NK-92 treated with Interleukin-12 subunit alpha and Interleukin-12 subunit beta, amount 100 ng/mL, for 24 hours (cell line): ENCODE measurements at regions not wholly inside any gene's neighbourhood (a gene's known extent, or its start where the extent isn't known, plus 50 kb on each side); places are given as distances from the start of the nearest gene placed in this dataset.

Experiments
- DNase-seq: peaks from one replicate; lab custom pipeline; 2025; lab: John Stamatoyannopoulos, UW

- no peak for DNase-seq
Measured at GRCh38 chr5:90191352-90192045, 218.1 kb downstream of the CETN3 start.

GRCh38 chr5:90185897-90186468 is 223.6 kb downstream of the CETN3 start:
- DNase-seq: no peak

GRCh38 chr5:90184764-90185163 is 224.8 kb downstream of the CETN3 start:
- DNase-seq: no peak

- DNase-seq: no peak
Measured at GRCh38 chr5:90182726-90183125, 226.8 kb downstream of the CETN3 start.

GRCh38 chr5:90174236-90174635 is 235.3 kb downstream of the CETN3 start:
- DNase-seq: no peak

GRCh38 chr5:90173299-90174030 is 236.1 kb downstream of the CETN3 start:
- no peak for DNase-seq

- DNase-seq: no peak
Measured at GRCh38 chr5:90171466-90171865, 238.1 kb downstream of the CETN3 start.

- no peak for DNase-seq
Measured at GRCh38 chr5:90170261-90170660, 239.3 kb downstream of the CETN3 start.

GRCh38 chr5:90169078-90169477 is 240.5 kb downstream of the CETN3 start:
- DNase-seq: no peak

- no peak for DNase-seq
Measured at GRCh38 chr5:90168399-90168798, 241.2 kb downstream of the CETN3 start.

GRCh38 chr5:90166816-90167215 is 242.7 kb downstream of the CETN3 start:
- no peak for DNase-seq

- DNase-seq: no peak
Measured at GRCh38 chr5:90162324-90162723, 247.2 kb downstream of the CETN3 start.

GRCh38 chr5:90161414-90161813 is 248.1 kb downstream of the CETN3 start:
- no peak for DNase-seq

GRCh38 chr5:90158131-90158530 is 251.4 kb downstream of the CETN3 start:
- DNase-seq: no peak

- DNase-seq: no peak
Measured at GRCh38 chr5:90153031-90153430, 256.5 kb downstream of the CETN3 start.

- DNase-seq: no peak
Measured at GRCh38 chr5:90144625-90145327, 264.8 kb downstream of the CETN3 start.

GRCh38 chr5:90142541-90142940 is 267.0 kb downstream of the CETN3 start:
- DNase-seq: no peak

- no peak for DNase-seq
Measured at GRCh38 chr5:90141984-90142383, 267.6 kb downstream of the CETN3 start.

- DNase-seq: no peak
Measured at GRCh38 chr5:90136952-90137528, 272.5 kb downstream of the CETN3 start.

- peak; percentile 3 for DNase-seq
Measured at GRCh38 chr5:90135779-90136378, 273.7 kb downstream of the CETN3 start.

GRCh38 chr5:90134892-90135291 is 274.7 kb downstream of the CETN3 start:
- DNase-seq: no peak

GRCh38 chr5:90134381-90134780 is 275.2 kb downstream of the CETN3 start:
- no peak for DNase-seq
